ENCODE measurements at regions not wholly inside any gene's neighbourhood (a gene's known extent, or its start where the extent isn't known, plus 50 kb on each side); places are given as distances from the start of the nearest gene placed in this dataset.

GRCh38 chr4:99763635-99764101, 53.0 kb upstream of the DAPP1 start:
- Mint-ChIP-seq H3K4me3 (no peak overlapping the region), H3K9me3 (no peaks in the 10 kb centered on the region), H3K27me3 (ENCODE audit: insufficient read depth) (no peaks in the 10 kb centered on the region; the same call in none of the 2 replicates), H3K36me3 (ENCODE audit: low read depth) (no peaks in the 10 kb centered on the region), H3K27ac (no peak overlapping the region), H3K4me1 (ENCODE audit: low read depth) (peaks cover 16% of the 10 kb centered on the region)
- DNase-seq, result peak; percentile 89
- TF ChIP-seq, protein P1, sequence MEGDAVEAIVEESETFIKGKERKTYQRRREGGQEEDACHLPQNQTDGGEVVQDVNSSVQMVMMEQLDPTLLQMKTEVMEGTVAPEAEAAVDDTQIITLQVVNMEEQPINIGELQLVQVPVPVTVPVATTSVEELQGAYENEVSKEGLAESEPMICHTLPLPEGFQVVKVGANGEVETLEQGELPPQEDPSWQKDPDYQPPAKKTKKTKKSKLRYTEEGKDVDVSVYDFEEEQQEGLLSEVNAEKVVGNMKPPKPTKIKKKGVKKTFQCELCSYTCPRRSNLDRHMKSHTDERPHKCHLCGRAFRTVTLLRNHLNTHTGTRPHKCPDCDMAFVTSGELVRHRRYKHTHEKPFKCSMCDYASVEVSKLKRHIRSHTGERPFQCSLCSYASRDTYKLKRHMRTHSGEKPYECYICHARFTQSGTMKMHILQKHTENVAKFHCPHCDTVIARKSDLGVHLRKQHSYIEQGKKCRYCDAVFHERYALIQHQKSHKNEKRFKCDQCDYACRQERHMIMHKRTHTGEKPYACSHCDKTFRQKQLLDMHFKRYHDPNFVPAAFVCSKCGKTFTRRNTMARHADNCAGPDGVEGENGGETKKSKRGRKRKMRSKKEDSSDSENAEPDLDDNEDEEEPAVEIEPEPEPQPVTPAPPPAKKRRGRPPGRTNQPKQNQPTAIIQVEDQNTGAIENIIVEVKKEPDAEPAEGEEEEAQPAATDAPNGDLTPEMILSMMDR (IDR thresholded peaks at IDR 0.05), result no peak

DNA sequence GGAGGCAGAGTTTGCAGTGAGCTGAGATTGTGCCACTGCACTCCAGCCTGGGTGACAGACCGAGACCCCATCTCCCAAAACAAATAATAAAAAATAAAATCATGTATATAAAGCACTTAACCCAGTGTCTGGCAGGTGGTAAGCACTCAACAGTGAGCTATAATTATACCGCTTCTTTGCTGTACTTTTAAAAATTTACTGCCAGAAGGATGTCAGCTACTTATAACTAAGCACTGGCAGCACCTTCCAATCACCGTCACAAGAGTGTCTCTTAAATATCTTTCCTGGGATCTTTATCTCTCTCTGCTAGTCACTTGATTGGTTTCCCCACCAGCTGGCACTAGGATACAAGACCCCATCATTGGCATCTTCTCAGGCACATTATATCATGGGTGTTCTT, 53.9 kb upstream of the DAPP1 start:
- H3K4me1 Mint-ChIP-seq (ENCODE audit: low read depth), result peaks cover 16% of the 10 kb centered on the region
- no peaks in the 10 kb centered on the region; the same call in none of the 2 replicates for H3K27me3 Mint-ChIP-seq (ENCODE audit: insufficient read depth)
- H3K27ac Mint-ChIP-seq, result no peak overlapping the region
- TF ChIP-seq, protein P1 (IDR thresholded peaks at IDR 0.05), result no peak
- H3K4me3 Mint-ChIP-seq, result no peak overlapping the region
- no peaks in the 10 kb centered on the region for H3K36me3 Mint-ChIP-seq (ENCODE audit: low read depth)
- no peaks in the 10 kb centered on the region for H3K9me3 Mint-ChIP-seq
- DNase-seq, result no peak

GRCh38 chr4:99759988-99760387, 56.6 kb upstream of the DAPP1 start:
- TF ChIP-seq, protein P1 (IDR thresholded peaks at IDR 0.05), result no peak
- H3K4me1 Mint-ChIP-seq (ENCODE audit: low read depth), result peaks cover 22% of the 10 kb centered on the region
- no peak overlapping the region for H3K4me3 Mint-ChIP-seq
- peaks cover 2% of the 10 kb centered on the region for H3K27me3 Mint-ChIP-seq (ENCODE audit: insufficient read depth)
- no peak overlapping the region for H3K27ac Mint-ChIP-seq
- H3K36me3 Mint-ChIP-seq (ENCODE audit: low read depth), result no peaks in the 10 kb centered on the region
- H3K9me3 Mint-ChIP-seq, result no peaks in the 10 kb centered on the region
- DNase-seq, result no peak

DNA sequence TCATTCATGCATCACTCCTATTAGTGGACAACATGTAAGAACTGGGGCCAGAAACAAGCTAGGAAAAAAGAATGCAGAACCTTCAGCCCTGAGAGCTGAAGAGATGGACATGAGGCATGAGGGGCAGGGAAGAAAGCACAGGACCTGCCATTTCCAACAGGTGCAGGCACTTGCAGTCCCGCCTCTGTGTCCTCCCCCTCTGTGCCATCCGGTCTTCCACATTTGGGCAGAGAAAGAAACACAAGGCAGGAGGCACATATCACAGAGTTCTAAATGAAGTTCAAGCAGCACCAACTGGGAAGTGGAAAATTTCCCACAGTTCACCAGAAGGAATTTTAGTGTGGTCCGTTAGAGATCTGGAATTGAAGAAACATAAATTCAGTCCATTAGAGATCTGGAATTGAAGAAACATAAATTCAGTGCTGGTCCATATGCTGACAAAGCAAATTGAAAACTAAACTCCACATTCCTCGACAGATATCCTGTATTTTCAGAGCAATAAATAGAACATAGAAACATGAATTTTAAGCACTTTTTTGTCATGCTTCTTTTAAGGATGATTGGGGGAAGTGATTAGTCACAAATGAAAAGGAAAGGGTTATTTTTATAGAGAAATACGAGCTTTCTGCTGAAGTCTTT, 57.2 kb upstream of the DAPP1 start:
- no peak for DNase-seq
- H3K4me3 Mint-ChIP-seq, result no peak overlapping the region

DNA sequence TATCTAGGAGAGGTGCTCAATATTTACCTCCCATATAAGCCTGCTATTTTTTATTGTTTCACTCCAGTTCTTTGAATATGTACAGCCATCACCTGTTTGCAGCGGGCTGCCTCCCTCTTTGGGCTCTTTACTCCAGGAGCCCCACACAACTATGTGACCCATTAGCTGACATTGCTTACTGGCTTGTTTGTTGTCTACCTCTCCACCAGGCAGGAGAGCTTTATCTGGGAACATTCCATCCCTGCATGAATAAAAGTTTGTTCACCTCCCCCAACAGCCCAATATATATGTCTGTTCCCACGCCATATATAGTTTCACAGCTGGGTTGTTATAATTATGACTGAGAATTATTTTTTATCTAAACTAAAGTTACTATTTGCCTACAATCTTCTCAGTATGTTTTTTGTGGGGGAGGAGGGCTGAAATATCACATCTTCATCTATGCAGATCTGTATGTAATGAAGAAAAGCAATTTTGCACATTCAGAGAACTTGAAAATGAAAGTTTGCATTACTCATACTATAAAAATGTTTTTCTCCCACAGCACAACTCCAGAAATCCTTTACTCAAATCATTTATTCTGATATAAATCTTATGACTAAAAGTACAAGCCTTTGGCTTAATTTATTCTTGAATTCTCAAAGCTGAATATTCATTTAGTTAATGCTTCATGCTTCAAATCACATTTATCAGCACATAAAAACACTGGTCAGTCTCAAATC, 61.2 kb upstream of the DAPP1 start:
- DNase-seq, result no peak
- peaks cover 2% of the 10 kb centered on the region for H3K27me3 Mint-ChIP-seq (ENCODE audit: insufficient read depth)
- H3K4me1 Mint-ChIP-seq (ENCODE audit: low read depth), result peaks cover 6% of the 10 kb centered on the region; the same call in 1 of the 2 replicates
- H3K36me3 Mint-ChIP-seq (ENCODE audit: low read depth), result no peaks in the 10 kb centered on the region
- H3K4me3 Mint-ChIP-seq, result no peak overlapping the region
- H3K27ac Mint-ChIP-seq, result no peak overlapping the region
- no peaks in the 10 kb centered on the region for H3K9me3 Mint-ChIP-seq
- TF ChIP-seq, protein P1 (IDR thresholded peaks at IDR 0.05), result no peak

More for the DNA sequence above, 57.2 kb upstream of the DAPP1 start:
- peaks cover 19% of the 10 kb centered on the region for H3K4me1 Mint-ChIP-seq (ENCODE audit: low read depth)
- TF ChIP-seq, protein P1 (IDR thresholded peaks at IDR 0.05), result no peak
- no peak overlapping the region for H3K27ac Mint-ChIP-seq
- H3K36me3 Mint-ChIP-seq (ENCODE audit: low read depth), result no peaks in the 10 kb centered on the region
- peaks cover 2% of the 10 kb centered on the region for H3K27me3 Mint-ChIP-seq (ENCODE audit: insufficient read depth)
- no peaks in the 10 kb centered on the region for H3K9me3 Mint-ChIP-seq

All from HFFc6 (cell line).